HuH-7 (cell line): ENCODE measurements at regions not wholly inside any gene's neighbourhood (a gene's known extent, or its start where the extent isn't known, plus 50 kb on each side); places are given as distances from the start of the nearest gene placed in this dataset.
"Not testable (repeated sequence)": the region's sequence is repeated elsewhere in the genome, so short reads cannot be mapped to it uniquely, and the experiment has no call there.

ENCODE experiments used
- DNase-seq: peaks from one replicate; pipeline ENCODE4 v3.0.0; 2011; ENCODE audit warnings: low spot score

GRCh38 chr7:138317044-138317596 lies 142.9 kb upstream of the TRIM24 start:
- DNase-seq: no peak

- DNase-seq: no peak
Observed at GRCh38 chr7:138324941-138325340, 135.1 kb upstream of the TRIM24 start.

- no peak for DNase-seq
Observed at GRCh38 chr7:138325434-138325833, 134.6 kb upstream of the TRIM24 start.

- DNase-seq: no peak
Observed at GRCh38 chr7:138328215-138328614, 131.8 kb upstream of the TRIM24 start.

- not testable (repeated sequence) for DNase-seq
Observed at GRCh38 chr7:138332850-138333249, 127.2 kb upstream of the TRIM24 start.

GRCh38 chr7:138338361-138338760 lies 121.7 kb upstream of the TRIM24 start:
- no peak for DNase-seq

- not testable (repeated sequence) for DNase-seq
Observed at GRCh38 chr7:138339229-138339628, 120.8 kb upstream of the TRIM24 start.

GRCh38 chr7:138342990-138343389 lies 117.1 kb upstream of the TRIM24 start:
- no peak for DNase-seq

- DNase-seq: no peak
Observed at GRCh38 chr7:138345567-138345966, 114.5 kb upstream of the TRIM24 start.

- no peak for DNase-seq
Observed at GRCh38 chr7:138346975-138347374, 113.1 kb upstream of the TRIM24 start.

- no peak for DNase-seq
Observed at GRCh38 chr7:138349841-138350700, 110.0 kb upstream of the TRIM24 start.

GRCh38 chr7:138350701-138351357 lies 109.2 kb upstream of the TRIM24 start:
- DNase-seq: no peak

- DNase-seq: no peak
Observed at GRCh38 chr7:138352570-138353461, 107.2 kb upstream of the TRIM24 start.

GRCh38 chr7:138354066-138354465 lies 106.0 kb upstream of the TRIM24 start:
- DNase-seq: no peak

GRCh38 chr7:138355254-138355653 lies 104.8 kb upstream of the TRIM24 start:
- DNase-seq: no peak

GRCh38 chr7:138358850-138359341 lies 101.2 kb upstream of the TRIM24 start:
- no peak for DNase-seq

- no peak for DNase-seq
Observed at GRCh38 chr7:138359870-138360559, 100.0 kb upstream of the TRIM24 start.

GRCh38 chr7:138363721-138364120 lies 96.3 kb upstream of the TRIM24 start:
- DNase-seq: no peak

- not testable (repeated sequence) for DNase-seq
Observed at GRCh38 chr7:138366137-138366536, 93.9 kb upstream of the TRIM24 start.

GRCh38 chr7:138366676-138367075 lies 93.4 kb upstream of the TRIM24 start:
- DNase-seq: not testable (repeated sequence)

GRCh38 chr7:138369797-138370196 lies 90.3 kb upstream of the TRIM24 start:
- DNase-seq: no peak
